ENCODE measurements at regions not wholly inside any gene's neighbourhood (a gene's known extent, or its start where the extent isn't known, plus 50 kb on each side); places are given as distances from the start of the nearest gene placed in this dataset.

- TF ChIP-seq POLR2A (IDR thresholded peaks at IDR 0.05; ENCODE audit: low read length) (no peak), GATA1 (IDR thresholded peaks at IDR 0.05; ENCODE audit: low read depth, low read length) (no peak)
Measured at GRCh38 chr13:33545492-33545891, 259.9 kb upstream of the STARD13 start.
